NCI-H2196 (cell line): ENCODE measurements at regions not wholly inside any gene's neighbourhood (a gene's known extent, or its start where the extent isn't known, plus 50 kb on each side); places are given as distances from the start of the nearest gene placed in this dataset.
"Not testable (repeated sequence)": the region's sequence is repeated elsewhere in the genome, so short reads cannot be mapped to it uniquely, and the experiment has no call there.

Experiments used
- DNase-seq: peaks from one replicate; lab custom pipeline; 2025; ENCODE audit not compliant: unreplicated experiment; lab: John Stamatoyannopoulos, UW

DNA sequence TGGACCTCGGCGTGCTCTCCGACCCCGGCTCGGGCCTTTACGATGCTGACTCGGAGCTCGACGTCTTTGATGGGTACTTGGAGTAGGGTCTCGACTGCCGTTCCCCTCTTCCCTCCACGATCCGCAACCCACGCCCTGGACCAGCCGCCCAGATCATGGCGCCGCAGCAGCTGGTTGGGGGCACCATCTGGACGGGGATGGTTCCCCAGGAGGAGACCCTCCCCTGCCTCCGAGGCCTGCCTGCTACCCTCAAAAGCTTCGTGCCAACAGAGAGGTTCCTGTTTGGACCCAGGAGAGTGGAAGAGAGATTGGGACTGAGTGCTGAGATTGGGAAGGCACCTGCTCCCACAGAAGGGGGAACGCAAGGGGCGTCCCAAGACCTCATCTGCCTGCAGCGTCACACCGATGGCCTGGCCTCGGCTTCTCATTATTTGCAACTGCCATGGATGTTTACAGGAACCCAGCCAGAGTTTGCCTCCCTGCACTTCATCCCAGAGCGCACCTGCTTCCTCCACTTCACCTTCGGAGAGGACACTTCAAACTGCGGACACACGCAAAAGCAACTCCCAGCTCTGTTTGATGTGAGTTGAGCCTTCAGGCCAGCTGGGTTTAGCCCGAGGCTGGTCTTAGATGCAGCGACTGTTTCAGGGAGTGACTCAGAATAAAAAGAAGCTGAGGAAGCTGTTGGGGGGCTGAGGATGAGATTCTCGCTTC is 58.9 kb downstream of the GOLGA6L7 start:
- peak; percentile 53 for DNase-seq

DNA sequence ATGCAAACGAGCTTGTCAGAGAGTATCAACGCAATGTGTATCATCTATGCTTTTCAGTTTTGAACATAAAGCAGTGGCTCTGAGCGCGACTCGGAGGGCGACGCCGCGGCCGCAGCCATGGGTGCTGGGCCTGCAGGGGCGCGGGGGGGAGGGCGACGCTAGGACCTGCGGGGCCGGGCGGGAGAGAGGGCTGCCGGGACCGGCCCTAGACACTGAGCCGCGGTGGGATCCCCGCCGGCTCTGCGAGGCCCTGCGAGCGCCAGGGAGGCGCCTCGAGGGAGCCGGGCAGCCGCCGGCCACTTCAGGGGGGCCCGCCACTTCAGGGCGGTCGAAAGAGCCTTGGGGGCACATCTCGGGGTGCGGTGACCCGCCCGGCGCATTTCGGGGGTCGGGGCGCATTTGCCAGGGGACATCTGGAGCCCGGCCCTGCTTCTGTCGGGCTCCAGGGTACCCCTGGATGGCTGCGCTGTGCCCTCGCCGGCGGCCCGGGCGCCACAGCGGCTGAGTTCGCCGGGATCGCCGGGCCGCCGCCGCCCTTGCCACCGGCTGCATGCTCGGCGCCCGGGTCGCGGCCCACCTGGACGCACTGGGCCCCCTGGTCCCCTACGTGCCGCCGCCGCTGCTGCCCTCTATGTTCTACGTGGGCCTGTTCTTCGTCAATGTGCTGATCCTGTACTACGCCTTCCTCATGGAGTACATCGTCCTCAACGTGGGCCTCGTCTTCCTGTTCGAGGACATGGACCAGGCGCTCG is 59.6 kb downstream of the GOLGA6L7 start:
- peak; percentile 9 for DNase-seq

DNA sequence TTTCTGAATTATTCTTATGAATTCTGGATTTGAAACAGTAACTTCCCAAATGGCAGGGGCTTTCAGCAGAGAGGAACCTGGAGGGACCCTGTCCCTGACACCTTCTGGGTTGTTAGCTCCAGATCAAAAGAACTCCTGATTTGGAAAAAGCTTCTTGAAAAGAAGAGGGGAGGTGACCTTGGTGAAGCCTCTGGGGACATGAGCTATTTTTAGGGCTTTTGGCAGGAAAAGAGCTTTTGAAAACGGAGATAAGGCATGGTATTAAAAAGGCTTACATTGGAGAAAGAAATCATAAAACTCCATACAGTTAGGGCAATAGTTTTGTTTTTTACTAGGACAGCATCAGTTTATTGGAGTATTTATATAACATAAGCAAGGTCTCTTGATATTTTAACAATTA is 60.3 kb downstream of the GOLGA6L7 start:
- DNase-seq: not testable (repeated sequence)

DNA sequence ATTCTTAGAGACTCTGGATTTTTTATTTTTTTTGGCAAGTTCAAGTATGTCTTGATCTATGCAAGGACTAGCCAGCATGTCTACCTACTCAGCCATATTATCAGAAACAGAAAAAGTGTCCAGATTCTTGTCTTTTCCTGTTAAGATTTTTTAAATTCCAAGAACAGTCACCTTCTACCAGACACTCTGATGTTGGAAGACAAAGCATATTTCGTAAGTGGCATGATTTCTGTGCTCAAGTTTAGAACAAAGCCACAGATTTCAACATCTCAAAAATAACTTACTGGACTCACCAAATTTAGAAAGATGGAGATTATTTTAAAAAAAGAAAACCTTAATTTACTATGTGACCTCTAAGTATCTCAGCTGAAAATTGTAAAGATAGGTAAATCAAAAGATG is 61.9 kb downstream of the GOLGA6L7 start:
- no peak for DNase-seq

DNA sequence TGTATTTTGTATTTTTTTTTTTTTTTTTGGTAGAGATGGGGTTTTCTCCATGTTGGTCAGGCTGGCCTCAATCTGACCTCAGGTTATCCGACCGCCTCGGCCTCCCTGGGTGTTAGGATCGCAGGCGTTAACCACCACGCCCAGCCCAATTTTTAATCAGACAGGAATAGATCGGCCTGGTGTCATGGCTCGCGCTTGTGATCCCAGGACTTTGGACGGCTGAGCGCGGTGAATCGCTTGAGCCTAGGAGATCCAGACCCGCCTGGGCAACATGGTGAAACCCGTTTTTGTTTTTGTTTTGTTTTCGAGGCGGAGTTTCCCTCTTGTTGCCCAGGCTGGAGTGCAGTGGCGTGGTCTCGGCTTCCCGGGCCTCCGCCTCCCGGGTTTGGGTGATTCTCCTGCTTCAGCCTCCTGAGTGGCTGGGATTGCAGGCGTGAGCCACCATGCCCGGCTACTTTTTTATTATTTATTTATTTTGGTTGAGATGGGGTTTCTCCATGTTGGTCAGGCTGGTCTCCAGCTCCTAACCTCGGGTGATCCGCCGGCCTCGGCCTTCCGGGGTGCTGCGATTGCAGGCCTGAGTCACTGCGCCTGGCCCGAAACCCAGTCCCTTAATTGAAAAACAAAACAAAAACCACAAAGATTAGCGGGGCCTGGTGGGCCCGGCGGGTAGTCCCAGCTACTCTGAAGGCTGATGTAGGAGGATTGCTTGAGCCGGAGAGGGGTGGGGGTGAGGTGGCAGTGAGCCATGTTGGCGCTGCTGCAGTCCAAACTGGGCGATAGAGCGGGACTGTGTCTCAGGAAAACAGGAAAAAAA is 63.9 kb downstream of the GOLGA6L7 start:
- DNase-seq: not testable (repeated sequence)

DNA sequence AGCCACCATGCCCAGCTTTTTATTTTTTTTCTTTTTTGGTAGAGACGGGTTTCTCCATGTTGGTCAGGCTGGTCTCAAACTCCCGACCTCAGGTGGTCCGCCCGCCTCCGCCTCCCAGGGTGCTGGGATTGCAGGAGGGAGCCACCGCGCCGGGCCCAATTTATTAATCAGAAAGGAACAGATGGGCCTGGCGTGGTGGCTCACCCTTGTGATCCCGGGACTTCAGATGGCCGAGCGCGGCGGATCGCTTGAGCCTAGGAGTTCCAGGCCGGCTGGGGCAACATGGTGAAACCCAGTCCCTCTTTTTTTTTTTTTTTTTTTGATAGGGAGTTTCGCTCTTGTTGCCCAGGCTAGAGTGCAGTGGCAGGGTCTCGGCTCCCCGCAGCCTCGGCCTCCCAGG is 64.6 kb downstream of the GOLGA6L7 start:
- DNase-seq: no peak

DNA sequence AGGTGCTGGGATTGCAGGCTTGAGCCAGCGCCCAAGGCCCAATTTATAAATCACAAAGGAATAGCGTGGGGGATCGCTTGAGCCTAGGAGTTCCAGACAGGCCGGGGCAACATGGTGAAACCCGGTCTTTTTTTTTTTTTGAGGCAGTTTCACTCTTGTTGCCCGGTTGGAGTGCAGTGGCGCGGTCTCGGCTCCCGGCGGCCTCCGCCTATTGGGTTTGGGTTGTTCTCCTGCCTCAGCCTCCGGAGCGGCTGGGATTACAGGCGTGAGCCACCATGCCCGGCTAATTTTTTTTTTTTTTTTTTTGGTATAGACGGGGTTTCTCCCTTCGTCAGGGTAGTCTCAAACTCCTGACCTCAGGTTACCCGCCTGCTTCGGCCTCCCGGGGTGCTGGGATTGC is 65.0 kb downstream of the GOLGA6L7 start:
- no peak for DNase-seq

DNA sequence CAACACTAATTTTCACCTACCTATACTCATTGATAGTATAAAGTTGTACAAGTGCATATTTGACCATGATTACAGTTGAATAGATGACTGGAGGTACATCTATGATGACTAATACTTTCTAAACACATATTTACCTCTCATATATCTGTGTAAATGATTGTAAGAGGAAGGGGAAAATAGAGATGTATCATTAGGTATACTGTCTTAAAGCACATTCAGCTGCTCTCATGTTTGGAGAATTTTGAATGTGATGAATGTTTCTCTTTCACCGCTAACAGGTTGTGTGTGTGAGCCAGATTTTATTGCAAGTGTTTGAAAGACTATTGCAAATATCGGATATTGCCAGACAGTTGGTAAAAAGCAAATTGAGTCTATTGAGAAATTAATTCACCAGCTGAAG is 66.2 kb upstream of the GOLGA8M start:
- not testable (repeated sequence) for DNase-seq

DNA sequence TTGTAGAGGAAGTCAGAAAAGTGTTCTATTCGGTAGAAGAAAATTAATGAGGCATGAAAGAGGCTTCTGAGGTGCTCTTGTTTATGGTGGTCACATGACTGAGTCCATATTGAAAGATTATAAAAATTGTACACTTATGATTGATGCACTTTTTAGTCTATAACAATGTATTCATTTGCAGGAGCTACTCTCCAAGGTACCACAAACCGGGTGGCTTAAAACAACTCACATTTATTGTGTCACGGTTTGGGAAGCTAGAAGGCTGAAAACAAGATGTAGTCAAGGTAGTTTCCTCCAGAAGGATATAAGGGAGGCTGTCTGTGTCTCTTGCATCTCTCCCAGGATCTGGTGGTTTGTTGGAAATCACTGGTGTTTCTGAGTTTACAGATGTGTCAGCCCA is 60.6 kb upstream of the GOLGA8M start:
- not testable (repeated sequence) for DNase-seq
